Gastroesophageal sphincter (tissue), 4 donors: ENCODE measurements at regions not wholly inside any gene's neighbourhood (a gene's known extent, or its start where the extent isn't known, plus 50 kb on each side); places are given as distances from the start of the nearest gene placed in this dataset.

ENCODE experiments used
- ATAC-seq: fragments of 150-250 bp; one replicate; pipeline ENCODE4 v1.9.1; 2016; ENCODE audit warnings: mild to moderate bottlenecking, moderate library complexity
- H3K27ac ChIP-seq, 4 donors: fragments of 200-600 bp; sonication (generic) in 3 of 4; 1 replicate in 3 of 4; 2 replicates in 1 of 4; pipeline ENCODE4 v1.5.1; 2016 to 2019
- H3K27me3 ChIP-seq: fragments of 200-600 bp; sonication (generic); one replicate; pipeline ENCODE4 v1.5.1; 2019
- H3K36me3 ChIP-seq, 2 donors: fragments of 200-600 bp; sonication (generic); one replicate each; pipeline ENCODE4 v1.5.1; 2019; ENCODE audit warnings: control low read depth in 1 of 2
- H3K4me1 ChIP-seq, 3 donors: fragments of 200-600 bp; sonication (generic); 1 replicate in 2 of 3; 2 replicates in 1 of 3; pipeline ENCODE4 v1.5.1; 2016 to 2019; ENCODE audit warnings: control low read depth in 2 of 3
- H3K4me3 ChIP-seq, 2 donors: fragments of 200-600 bp; sonication (generic); one replicate each; pipeline ENCODE4 v1.5.1; 2019; ENCODE audit warnings: mild to moderate bottlenecking in 1 of 2, moderate library complexity in 1 of 2
- H3K9me3 ChIP-seq, 3 donors: fragments of 200-600 bp; sonication (generic); one replicate each; pipeline ENCODE4 v1.5.1; 2017 to 2019; ENCODE audit warnings: control low read depth in 2 of 3
- CTCF ChIP-seq, 4 experiments: fragments of 200-600 bp in 2 of 4; fragments of 450-650 bp in 2 of 4; sonication (generic) in 1 of 4; IDR thresholded peaks; one replicate each; pipeline ENCODE4 v1.5.1; 2017 to 2019; ENCODE audit warnings: antibody characterized with exemption in 4 of 4, mild to moderate bottlenecking in 2 of 4, moderate library complexity in 2 of 4
- EP300 ChIP-seq: sonication (generic); formaldehyde crosslinking; IDR thresholded peaks from one replicate; pipeline ENCODE4 v1.6.1; 2017; ENCODE audit warnings: antibody characterized with exemption, mild to moderate bottlenecking
- POLR2A ChIP-seq, 2 donors: fragments of 450-650 bp; IDR thresholded peaks; one replicate each; pipeline ENCODE4 v1.6.1; 2017; ENCODE audit warnings: antibody characterized with exemption in 2 of 2, mild to moderate bottlenecking in 2 of 2, moderate library complexity in 1 of 2
- POLR2AphosphoS5 ChIP-seq: sonication (generic); formaldehyde crosslinking; IDR thresholded peaks from one replicate; pipeline ENCODE4 v1.6.1; 2017; ENCODE audit warnings: antibody characterized with exemption
- WGBS, 2 donors: methylation state at CpG; one replicate each; pipeline ENCODE4 v1.1.5; 2018; ENCODE audit warnings: low coverage in 1 of 2; 5-methylcytosine and 5-hydroxymethylcytosine counted together

DNA sequence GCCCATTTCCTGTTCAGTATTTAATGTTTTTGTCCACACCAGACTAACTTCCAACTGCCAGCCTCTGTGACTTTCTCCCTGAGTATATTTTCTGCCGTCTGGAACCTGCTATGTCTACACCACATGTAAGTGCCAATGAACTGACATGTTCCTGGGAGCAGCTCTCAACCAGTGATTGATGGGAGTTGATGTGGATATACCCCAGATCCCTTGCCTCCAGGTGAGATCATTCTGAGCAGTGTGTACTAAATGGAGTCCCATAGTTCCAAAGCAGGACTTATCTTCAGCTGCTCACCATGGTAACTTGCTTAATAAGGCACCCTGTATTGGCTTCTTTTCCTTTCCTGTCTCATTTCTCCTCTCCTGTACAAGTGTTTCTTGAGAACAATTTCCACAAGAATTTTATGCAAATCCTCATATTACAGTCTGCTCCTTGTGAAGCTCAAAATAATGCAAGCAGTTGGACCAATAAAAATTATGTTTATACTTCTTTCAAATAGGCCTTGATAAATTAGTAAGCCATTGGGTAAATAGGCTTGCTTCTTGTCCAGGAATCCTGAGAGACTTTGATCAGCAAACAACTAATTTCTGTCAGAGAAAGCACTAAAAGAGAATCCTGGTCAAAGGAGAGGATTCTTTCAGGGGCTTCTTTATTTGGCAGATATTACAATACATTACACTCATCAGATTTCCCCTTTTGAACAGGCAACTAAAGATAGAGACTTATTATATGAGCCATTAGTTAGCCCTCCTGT, 911.7 kb upstream of the NDST4 start:
- Histone ChIP-seq H3K4me3 (no peak overlapping the region), H3K27ac (no peak overlapping the region), H3K36me3 (no peaks in the 10 kb centered on the region), H3K4me1 (no peaks in the 10 kb centered on the region), H3K27me3 (no peaks in the 10 kb centered on the region), H3K9me3 (peaks cover 0 to 3% (median 0%) of the 10 kb centered on the region in 3 donors)
- no peak for ATAC-seq
- no peak for TF ChIP-seq EP300
- no peak for TF ChIP-seq POLR2AphosphoS5
- no peak for TF ChIP-seq CTCF (IDR thresholded peaks at IDR 0.05)
- TF ChIP-seq POLR2A (IDR thresholded peaks at IDR 0.05), result no peak
- 13 to 17% methylated on average over 1 of the region's 1 CpG for WGBS, 2 donors

GRCh38 chr4:116023049-116023448, 909.6 kb upstream of the NDST4 start:
- H3K4me3 ChIP-seq, result no peak overlapping the region
- 93 to 95% methylated on average over 5 of the region's 5 CpGs for whole genome bisulfite sequencing, 2 donors
- no peaks in the 10 kb centered on the region for H3K4me1 ChIP-seq
- TF ChIP-seq CTCF (IDR thresholded peaks at IDR 0.05) (no peak), EP300 (no peak), POLR2AphosphoS5 (no peak), POLR2A (IDR thresholded peaks at IDR 0.05) (no peak)
- H3K27ac ChIP-seq, result no peak overlapping the region
- H3K36me3 ChIP-seq, result no peaks in the 10 kb centered on the region
- peaks cover 0 to 24% (median 0%) of the 10 kb centered on the region in 3 donors for H3K9me3 ChIP-seq
- no peaks in the 10 kb centered on the region for H3K27me3 ChIP-seq
- no peak for ATAC-seq

DNA sequence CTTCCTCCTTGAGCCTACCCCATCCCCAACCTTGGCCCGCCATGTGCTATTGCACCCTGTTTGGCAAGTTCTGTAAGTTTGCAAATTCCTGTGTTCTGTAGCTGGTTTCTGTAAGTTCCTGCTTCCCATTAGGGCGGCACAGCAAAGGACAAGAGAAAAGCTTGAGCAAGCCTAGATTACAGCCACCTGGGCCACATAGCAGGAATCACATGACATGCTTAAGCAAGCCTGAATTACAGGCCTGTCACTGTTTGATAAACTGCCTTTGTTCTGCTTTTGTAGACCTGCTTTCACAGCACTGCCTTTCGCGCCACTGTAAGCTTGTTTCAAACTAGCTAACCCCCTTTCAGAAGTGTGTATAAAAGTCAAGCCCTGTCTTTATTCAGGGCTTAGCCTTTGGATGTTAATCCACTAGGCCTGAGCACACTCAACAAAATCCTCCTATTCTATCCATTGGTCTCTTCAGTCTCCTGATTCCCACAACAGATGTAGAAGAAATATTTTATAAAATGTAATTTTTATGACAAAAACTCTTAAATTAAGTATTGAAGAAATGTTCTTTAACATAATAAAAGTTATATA, 906.8 kb upstream of the NDST4 start:
- TF ChIP-seq CTCF (IDR thresholded peaks at IDR 0.05) (no peak), POLR2A (IDR thresholded peaks at IDR 0.05) (no peak), EP300 (no peak), POLR2AphosphoS5 (no peak)
- H3K36me3 ChIP-seq, result no peaks in the 10 kb centered on the region
- H3K27me3 ChIP-seq, result no peaks in the 10 kb centered on the region

DNA sequence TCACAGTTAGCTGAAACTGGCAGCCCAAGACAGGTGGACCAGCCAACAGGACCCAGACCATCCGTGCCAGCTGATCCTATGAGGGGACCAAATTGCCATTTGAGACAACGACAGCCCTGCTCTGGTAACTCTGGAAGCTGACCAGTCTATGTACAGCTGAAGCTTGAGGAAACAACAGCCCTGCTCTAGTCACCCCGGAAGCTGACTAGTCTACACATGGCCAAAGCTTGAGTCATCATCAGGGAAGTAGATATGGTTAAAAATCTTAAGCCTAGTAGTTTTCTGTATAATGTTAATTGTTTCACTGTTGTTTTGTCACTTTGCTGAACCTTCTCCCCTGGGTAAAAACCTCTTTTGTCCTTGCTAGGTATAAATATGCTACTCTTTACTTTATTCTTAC, 905.4 kb upstream of the NDST4 start:
- no peak for ATAC-seq
- Histone ChIP-seq H3K9me3 (peaks cover 0 to 64% (median 0%) of the 10 kb centered on the region in 3 donors), H3K4me3 (no peak overlapping the region), H3K27ac (no peak overlapping the region), H3K36me3 (no peaks in the 10 kb centered on the region), H3K4me1 (no peaks in the 10 kb centered on the region), H3K27me3 (no peaks in the 10 kb centered on the region)
- no peak for TF ChIP-seq POLR2A (IDR thresholded peaks at IDR 0.05)
- TF ChIP-seq POLR2AphosphoS5, result no peak
- no peak for TF ChIP-seq EP300
- TF ChIP-seq CTCF (IDR thresholded peaks at IDR 0.05), result no peak
- WGBS, 2 donors, result 78% methylated on average over 1 to 2 of the region's 3 CpGs

More for the DNA sequence above, 906.8 kb upstream of the NDST4 start:
- Histone ChIP-seq H3K4me3 (no peak overlapping the region), H3K4me1 (no peaks in the 10 kb centered on the region), H3K9me3 (peaks cover 0 to 51% (median 0%) of the 10 kb centered on the region in 3 donors), H3K27ac (no peak overlapping the region)
- WGBS, 2 donors, result 93 to 95% methylated on average over 4 of the region's 4 CpGs
- no peak for ATAC-seq

- 87% methylated on average over 3 of the region's 3 CpGs for WGBS, 2 donors
- Histone ChIP-seq H3K36me3 (no peaks in the 10 kb centered on the region), H3K4me3 (no peak overlapping the region), H3K27me3 (no peaks in the 10 kb centered on the region), H3K4me1 (no peaks in the 10 kb centered on the region), H3K27ac (no peak overlapping the region), H3K9me3 (peaks cover 0 to 64% (median 0%) of the 10 kb centered on the region in 3 donors)
- TF ChIP-seq POLR2AphosphoS5, result no peak
- no peak for ATAC-seq
These were observed 902.8 kb upstream of the NDST4 start for GRCh38 chr4:116016201-116016600.
